ENCODE measurements at regions not wholly inside any gene's neighbourhood (a gene's known extent, or its start where the extent isn't known, plus 50 kb on each side); places are given as distances from the start of the nearest gene placed in this dataset.
"Not testable (repeated sequence)": the region's sequence is repeated elsewhere in the genome, so short reads cannot be mapped to it uniquely, and the experiment has no call there.

DNA sequence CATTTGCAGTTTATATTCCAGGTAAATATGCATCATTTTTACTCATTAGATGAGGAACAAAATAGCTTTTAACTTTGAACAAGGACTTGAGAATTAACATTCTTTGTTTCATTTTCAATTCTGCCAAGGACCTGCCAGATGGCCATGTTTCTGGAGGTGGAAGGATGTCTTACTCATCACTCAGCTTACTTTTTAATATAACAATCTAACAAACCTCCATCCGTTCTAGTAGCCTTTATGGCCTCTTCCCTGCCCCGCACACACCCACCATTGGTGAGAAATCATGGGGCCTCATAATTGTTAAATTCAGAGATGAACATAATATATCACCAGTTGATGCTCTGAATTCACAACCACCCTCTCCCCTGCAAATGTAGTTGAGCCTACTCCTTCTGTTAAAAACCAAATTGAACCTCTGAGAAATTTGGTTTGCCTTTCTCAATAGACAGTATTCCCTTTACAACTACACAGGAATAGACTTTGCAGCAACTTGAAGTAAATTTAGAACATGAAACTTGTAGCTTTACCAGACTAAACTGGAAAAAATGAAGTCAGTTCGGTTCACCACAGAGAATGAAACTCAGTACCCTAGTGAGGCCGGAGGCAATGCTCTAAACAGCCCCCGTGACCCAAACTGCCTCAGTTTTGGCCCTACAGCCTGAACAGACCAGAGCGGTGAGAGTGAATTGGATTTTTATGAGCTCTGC, 50.1 kb upstream of the ACSL4 start:
- peak; percentile 23 for DNase-seq

DNA sequence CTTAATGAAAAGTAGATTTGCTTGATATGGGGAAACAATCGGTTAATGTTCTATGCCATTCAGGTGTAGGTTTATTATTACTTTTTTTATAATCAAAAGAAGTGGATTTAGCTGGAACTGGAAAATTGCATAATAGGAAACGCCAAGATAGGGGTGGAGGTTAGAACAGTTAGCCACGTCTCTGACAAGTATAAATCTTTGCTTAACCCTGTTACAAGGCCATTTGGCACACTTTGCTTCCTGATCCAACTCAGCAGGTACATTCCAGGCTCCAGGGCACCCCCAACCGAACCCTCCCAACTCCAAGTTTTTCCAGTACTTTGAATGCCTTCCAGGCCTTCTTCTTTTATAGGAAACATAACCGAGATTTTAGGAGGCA, 50.6 kb upstream of the ACSL4 start:
- DNase-seq: no peak

DNA sequence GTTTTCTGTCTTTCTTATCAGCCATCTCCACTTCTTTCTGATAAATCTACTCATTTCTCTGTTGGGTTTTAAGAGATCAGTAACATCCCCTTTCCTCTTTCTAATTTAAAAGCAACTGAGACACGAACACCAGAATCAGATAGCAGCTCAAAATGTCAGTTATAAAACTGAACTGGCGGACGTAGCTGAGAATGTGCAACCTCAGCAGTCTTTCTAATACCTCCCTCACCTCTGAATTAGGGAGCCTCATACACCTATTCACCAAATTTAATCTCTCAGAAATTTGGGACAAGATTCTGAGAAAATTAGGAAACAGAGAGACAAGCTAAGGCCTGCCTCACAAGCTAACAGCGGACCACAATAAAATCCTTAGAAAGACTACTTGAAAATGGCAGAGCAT, 52.0 kb upstream of the ACSL4 start:
- DNase-seq: no peak

DNA sequence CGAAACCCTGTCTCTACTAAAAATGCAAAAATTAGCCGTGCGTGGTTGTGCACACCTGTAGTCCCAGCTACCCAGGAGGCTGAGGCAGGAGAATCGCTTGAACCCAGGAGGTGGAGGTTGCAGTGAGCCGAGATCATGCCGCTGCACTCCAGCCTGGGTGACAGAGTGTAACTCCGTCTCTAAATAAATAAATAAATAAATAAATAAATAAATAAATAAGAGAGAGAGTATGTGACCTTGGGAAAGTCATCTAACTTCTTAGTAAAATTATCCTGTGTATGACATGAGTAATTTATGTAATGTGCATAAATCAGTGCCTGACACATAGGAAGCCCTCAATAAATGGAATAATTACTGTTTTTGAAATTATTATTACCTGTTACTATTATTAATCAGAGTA, 57.5 kb upstream of the ACSL4 start:
- not testable (repeated sequence) for DNase-seq

DNA sequence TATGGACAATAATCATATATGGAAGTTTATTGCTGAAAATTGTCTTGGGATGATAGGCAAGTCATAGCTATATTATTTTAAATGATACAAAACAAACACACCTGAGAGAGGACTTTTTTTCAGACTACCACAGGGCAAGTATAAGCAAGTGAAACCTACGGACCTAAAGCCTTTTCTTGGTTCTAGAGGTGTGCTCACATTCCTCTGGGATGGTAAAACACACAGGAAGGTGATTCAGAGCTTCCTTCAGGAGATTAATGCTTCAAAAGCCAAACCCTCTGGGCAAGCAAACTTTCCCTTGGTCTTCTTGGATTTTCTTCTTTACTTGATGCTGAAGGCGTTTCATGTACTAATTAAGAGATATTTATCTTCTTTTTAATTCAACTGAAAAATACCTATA, 60.1 kb upstream of the ACSL4 start:
- DNase-seq: no peak

DNA sequence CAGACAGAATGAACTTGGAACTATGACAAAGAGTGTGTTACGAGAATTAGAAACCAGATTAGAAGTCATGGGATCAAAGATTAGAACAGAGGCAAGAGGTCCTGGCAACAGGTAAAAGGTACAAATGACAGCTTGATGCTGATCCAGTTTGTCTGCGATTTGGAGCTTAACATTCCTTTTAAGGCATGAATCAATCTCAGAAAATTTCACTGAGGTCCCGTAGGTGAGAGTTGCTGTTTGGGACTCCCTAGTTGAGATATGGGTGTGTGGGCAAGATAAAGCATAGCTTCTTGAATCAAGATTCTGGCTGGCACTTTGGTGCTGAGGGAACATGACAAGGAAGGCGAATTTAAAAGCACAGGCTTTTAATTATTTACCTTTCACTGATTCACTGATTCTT, 62.6 kb upstream of the ACSL4 start:
- DNase-seq: no peak

DNA sequence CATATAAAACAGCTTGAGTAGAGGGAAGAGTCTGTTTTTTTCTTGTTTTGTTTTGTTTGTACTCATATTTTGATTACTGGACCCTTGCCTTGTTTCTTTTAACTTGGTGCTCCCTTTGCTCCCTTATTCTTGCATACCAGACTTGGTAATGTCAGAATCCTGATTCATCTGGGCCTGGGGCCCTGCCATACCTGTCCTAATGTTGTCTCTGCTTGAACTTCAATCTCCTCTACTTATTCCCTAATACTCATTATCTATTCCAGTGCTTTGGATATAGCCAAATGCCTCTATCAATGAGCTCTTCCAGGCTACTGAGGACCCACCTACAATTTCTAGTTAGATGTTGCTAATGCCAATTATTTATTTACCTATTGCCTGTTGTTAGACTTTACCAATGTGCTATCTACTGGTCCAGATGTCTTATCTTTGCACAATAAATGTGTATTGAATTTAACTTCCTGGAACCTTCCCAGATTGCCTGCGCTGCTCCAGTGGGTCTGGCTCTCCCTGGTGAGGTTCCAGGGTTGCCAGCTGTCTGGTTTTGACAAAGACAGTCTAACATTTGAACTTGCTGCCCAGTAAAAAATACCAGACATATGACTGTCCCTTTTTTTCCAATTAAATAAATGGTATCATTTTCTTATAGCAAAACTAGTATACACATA, 64.4 kb upstream of the ACSL4 start:
- DNase-seq: no peak

DNA sequence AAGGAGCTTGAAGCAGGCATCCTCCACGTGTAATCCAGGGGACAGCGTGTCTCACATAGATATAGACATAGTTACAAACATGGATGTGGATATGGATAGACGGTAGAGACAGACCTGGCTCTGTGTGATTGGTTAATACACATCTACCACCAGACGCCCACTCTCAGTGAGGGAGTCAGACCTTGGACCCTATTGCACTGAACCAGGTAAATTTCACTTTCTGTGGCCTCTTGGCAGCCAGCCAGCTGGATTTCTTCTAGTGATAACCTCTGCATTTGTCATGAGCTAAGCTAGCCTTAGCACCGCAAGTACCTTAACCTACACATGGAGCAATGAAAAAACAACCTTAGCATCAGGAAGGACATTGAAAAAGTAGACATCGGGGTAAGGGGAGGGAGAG, 79.2 kb upstream of the ACSL4 start:
- no peak for DNase-seq

DNA sequence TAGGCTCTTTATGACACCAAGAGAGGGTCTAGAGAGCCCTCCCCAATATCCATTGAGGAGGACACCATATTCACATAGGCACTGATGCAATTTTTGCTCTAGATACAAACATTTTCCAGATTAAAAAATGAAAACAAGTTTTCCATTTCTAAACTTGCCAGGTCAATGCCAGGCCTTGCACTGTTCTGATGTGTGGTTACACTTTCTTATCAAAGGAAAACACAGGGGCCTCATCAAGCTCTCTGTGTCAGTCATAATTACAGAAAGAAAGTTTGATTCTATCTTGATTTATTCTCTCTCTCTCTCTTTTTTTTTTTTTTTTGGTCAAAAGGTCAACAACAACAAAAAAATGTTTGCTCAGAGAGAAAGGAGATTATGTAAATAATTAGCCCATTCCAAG, 80.2 kb upstream of the ACSL4 start:
- DNase-seq: no peak

DNA sequence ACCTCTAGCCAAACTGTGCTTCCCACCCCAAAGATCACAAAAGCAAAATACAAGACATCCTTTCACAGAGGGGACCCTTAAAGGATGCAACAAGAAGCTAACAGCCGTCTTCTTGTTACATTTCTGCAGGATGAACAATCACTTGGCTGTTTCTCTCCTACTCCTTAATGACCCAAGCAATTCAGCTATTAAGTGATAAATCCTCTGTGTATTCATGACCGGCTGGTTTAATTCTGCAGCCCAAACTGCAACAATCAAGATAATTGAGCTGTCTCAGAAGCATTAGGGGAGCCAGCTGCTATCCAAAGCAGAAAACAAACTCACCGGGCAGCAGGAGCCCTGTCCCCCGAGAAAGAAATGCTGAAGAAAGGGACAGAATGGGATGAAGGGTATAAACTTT, 85.9 kb upstream of the ACSL4 start:
- DNase-seq: no peak

DNA sequence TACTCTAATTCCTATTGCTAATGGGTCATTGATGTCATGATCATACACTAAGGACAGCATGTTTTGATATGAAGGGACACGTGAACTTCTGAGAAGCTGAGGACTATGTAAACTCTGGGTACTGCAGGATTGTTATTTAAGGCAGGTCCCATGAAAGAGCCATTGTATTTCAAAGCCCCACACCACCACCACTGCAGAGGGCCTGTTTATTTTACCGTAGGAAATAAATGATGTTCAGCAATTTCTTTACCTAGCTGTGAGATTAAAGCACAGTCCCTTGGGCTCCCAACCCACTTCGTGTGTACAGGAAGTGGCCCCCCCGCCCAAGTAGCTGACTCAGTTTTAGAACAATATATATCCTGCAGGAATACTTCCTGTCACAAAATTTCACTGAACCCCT, 89.8 kb upstream of the ACSL4 start:
- DNase-seq: no peak

DNA sequence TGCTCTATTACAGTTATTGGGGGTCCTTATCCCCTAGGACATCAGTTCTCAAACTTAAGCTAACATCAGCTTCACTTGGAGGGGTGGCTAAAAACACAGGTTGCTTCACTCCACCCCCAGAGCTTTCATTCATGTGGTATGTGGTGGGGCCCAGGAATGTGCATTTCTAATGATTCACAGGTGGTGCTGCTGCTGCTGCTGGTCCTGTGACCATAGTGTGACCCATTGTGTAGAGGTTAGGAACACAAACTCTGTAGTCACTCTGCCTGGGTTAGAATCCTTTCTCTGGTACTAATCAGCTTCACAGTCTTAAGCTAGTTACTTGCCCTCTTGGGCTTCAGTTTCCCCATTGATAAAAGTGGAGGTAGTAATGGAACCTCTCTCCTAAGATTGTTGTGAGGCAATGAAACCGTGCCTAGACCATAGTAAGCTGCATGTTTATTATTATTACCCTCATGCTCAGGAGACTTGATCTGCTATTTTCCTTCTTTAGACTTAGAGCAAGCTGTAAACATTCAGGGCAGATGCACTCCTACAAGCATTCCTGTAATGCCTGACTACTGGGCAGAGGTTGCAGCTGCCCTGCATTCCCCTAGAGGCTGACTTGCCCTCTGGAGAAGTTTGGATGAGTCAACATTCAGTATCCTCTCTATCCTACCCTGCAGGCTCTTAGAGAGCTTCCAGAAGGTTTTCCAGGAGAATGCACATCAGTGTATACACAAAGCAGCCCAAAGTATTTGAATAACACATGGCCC, 94.1 kb upstream of the ACSL4 start:
- DNase-seq: no peak

DNA sequence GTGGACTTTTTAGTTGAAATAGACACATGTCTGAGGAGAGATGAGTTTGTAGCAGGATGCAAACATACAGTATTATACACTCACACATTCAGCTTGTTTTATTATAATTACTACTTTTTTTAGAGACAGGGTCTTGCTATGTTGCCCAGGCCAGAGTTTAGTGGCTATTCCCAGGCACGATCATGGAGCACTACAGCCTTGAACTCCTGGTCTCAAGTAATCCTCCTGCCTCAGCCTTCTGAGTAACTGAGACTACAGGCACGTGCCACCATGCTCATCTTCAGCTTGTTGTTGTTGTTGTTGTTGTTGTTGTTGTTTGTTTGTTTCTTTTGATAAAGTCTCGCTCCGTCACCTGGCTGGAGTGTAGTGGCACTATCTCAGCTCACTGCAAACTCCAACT, 94.7 kb upstream of the ACSL4 start:
- no peak for DNase-seq

DNA sequence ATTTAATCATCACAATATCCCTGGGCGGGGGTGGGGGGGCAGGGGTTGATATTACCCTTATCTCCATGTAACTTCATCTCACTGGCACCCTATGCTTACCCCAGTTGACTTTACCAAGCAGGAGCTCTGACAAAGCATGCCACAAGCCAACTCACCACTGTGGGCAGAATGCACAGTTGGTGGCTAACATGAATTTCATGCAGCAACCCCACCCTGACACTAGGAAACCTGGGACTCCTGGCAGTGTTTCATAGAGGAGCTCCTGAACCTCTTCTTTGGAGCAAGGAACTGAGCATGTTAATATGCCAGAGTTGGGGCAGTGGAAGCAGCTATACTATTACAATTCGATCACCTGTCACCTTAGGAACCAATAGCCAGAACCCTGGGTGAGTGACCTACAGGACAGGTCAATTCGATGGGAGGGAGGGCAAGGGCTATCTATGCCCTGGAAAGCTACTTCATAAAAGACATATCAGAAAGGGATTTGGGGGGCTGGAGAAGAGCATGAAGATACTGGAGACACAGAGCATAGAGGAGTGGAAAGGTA, 97.2 kb upstream of the ACSL4 start:
- DNase-seq: no peak

DNA sequence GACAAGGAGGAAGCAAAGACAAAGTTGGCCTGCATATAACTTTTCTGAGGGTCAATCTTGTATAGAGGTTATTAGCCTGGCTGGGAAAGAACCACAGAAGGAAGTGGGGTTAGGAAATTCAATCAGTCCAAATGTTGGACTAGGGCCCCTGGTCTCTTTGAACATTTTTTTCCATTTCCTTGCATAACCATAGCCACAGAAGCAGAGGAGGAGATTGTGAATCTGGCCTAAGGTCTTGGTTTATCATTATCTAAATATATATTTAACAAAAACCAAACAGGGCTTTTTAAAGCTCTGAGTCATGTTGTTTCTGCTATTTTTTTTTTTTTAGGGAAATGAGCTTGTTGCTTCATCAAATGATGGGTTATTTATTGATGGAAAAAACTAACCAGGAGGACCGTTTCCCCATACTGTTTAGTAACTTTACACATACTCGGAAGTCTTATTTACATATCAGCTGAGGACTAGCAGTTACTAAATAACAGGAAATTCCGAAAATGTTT, 97.7 kb upstream of the ACSL4 start:
- DNase-seq: peak; percentile 87

DNA sequence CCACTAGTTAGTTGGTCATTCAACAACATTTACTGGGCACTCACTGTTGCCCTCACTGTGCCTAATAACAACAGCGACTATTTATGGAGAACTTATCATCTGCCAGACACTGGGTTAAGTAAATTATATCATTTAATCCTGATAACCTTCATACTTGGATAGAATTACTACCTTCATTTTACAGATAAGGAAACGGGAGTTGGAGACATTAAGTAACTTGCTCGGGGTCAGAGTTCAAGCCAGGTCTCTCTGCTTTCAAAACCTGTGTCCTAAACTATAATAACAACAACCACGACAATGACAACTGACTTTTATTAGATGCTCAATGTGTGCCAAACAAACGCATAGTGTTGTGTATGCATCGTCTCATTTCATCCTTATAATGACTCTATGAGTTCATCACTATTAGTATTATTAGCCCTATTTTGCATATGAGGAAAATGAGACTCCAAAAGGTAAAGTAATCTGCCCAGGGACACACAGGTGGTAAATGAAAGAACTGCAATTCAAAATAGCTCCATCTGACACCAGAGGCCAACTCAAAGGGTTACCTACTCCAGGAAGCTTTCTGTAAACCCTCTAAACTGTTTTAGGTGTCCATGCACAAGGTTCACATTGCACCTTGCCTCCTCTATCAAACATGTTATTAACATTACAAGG, 98.4 kb upstream of the ACSL4 start:
- DNase-seq: no peak

DNA sequence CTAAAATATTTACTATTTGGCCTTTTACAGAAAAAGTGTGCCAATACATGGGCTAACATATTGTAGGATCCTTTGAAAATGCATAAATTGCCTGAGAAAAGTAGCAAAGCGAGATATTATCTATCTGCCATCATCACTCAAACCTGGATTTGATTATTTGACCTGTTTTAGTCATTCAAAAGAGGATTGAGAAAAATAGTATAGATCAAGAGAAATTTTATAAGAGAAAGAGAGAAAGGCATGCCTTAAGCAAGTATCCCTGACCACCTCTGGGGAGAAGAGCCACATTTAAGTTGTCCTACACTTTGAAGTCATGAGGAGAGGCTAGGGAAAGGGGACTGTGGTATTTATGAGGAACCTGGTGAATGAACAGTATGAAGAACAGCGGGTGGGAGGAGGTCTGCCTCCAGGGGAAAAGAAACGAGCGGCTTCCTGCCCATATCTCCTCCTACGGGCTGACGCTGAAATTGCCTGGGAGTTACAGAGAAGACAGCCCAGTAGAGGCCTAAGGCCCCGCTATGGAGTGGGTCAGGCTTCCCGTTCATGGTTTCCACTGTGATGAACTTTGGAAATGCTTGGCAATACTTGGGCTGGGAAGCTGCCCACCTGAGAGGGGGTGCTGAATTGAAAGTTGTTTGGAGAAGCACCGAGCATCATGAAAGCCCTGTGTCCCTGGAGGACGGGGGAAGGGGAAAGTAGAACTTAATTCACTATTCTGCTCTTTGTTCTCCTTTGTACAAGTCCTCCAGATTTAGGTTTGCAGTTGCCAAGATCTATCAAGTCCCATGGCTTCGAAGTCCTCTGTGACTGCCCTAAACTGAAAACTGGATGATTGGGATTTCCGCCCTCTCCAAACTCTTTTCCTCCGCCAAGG, 106.9 kb upstream of the ACSL4 start:
- DNase-seq: peak; percentile 80

DNA sequence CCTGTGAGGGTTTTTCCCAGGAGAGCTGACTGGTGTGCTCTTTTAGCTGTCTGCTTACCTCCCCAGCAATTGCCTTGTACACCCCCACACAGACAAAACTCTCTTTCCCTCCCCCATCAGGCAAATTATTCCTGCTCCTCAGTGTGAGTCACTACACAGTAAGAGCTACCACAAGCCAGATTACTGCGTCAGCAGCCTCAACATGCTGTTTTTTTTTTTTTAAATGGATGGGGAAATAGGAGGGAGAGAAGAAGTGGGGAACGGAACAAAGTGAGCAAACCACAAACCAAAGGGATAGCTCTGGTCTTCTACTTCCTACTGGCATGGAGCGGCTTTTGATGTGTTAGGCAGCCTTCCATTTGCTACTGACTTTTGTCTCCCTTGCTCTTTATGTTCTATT, 107.5 kb upstream of the ACSL4 start:
- DNase-seq: peak; percentile 90

DNA sequence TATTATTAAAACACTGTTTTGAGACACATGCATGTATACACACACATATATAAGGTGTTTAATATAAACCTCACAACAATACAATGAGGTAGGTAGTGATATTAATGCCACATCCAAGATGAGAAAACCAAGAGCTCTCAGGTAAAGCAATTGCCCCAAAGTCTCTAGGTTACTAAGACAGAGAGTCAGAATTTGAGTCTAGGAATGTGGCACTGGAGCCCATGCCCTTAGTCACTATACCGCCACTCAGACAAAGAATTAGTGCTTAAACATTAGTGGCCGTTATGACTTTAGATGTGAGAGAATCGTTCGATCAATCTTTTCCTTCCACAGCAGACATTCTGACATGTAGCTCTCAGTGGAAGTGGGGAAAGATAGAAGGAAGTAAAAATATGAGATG, 108.2 kb upstream of the ACSL4 start:
- DNase-seq: no peak

DNA sequence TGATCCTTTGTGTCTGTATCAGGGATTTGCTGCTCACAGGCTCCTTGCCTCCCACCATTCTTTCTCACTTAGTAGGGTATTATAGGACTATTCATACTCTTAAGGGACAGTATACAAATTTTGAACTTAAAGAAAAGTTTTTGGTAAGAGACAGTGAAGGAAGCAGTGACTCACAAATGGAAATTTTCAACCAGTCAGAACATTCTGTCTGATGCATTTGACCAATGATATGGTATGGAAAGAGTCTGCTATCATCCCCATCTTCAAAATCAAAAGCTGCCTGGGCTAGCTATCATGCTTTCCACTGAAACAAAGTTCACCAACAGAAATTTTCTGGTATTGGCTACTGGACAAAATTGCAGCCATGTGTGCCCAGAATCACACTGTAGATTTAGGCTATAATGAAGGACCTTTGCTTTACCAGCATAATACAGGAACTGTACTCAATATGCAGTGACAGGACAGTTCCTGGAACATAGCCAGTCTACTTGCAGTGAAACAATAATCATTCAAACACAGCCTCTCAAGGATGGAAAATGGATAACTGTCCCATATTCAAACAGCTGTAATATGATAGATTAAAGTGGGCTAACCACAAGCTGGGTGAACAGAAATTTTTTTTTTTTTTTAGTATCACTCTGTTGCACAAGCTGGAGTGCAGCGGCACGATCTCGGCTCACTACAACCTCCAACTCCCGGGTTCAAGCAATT, 109.0 kb upstream of the ACSL4 start:
- peak; percentile 49 for DNase-seq

DNA sequence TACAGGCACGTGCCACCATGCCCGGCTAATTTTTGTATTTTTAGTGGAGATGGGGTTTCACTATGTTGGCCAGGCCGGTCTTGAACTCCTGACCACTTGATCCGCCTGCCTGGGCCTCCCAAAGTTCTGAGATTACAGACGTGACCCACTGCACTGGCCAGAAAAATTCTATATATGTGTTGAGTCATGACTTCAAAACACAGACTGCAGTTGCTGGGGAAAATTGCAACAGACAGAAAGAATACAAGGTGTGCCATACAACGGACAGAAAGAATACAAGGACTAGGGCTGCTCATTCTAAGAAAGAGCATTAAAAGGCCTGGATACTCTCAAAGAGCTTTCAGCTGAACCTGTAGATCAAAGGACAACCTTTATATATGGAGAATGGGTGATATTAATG, 109.6 kb upstream of the ACSL4 start:
- DNase-seq: no peak

Data from inflammatory macrophage treated with lipopolysaccharide for 4 hours (primary cell).